Subcutaneous abdominal adipose tissue (tissue), 5 donors: ENCODE measurements at regions not wholly inside any gene's neighbourhood (a gene's known extent, or its start where the extent isn't known, plus 50 kb on each side); places are given as distances from the start of the nearest gene placed in this dataset.
"Not testable (repeated sequence)": the region's sequence is repeated elsewhere in the genome, so short reads cannot be mapped to it uniquely, and the experiment has no call there.

Experiments
- H3K27ac ChIP-seq: one replicate; pipeline ENCODE4 v1.7.0; 2013; ENCODE audit warnings: low read depth, mild to moderate bottlenecking, inconsistent platforms, low read length, moderate library complexity
- H3K27me3 ChIP-seq, 5 donors: one replicate each; pipeline ENCODE4 v1.7.0; 2013; ENCODE audit warnings: low read length in 5 of 5, inconsistent platforms in 1 of 5; ENCODE audit not compliant: control insufficient read depth in 5 of 5, insufficient read depth in 4 of 5
- H3K36me3 ChIP-seq, 5 donors: one replicate each; pipeline ENCODE4 v1.7.0; 2013; ENCODE audit warnings: low read length in 5 of 5; ENCODE audit not compliant: control insufficient read depth in 5 of 5, insufficient read depth in 5 of 5
- H3K4me1 ChIP-seq, 5 donors: one replicate each; pipeline ENCODE4 v1.7.0; 2013; ENCODE audit warnings: low read length in 5 of 5, mild to moderate bottlenecking in 3 of 5, moderate library complexity in 1 of 5; ENCODE audit not compliant: control insufficient read depth in 5 of 5, insufficient read depth in 5 of 5
- H3K4me3 ChIP-seq, 5 donors: one replicate each; pipeline ENCODE4 v1.7.0; 2013; ENCODE audit warnings: low read length in 5 of 5, low read depth in 1 of 5
- H3K9ac ChIP-seq, 5 donors: one replicate each; pipeline ENCODE4 v1.7.0; 2013; ENCODE audit warnings: low read length in 5 of 5, mild to moderate bottlenecking in 4 of 5, moderate library complexity in 3 of 5
- H3K9me3 ChIP-seq, 5 donors: one replicate each; pipeline ENCODE4 v1.7.0; 2013; ENCODE audit warnings: low read length in 5 of 5; ENCODE audit not compliant: control insufficient read depth in 5 of 5
- donor health status: healthy.
- donor health status: healthy.
- donor health status: healthy.
- donor health status: healthy.
- donor health status: healthy.

GRCh38 chr11:44426119-44426518 is 116.2 kb upstream of the ALX4 start:
- no peaks in the 10 kb centered on the region for H3K36me3 ChIP-seq
- no peaks in the 10 kb centered on the region for H3K9me3 ChIP-seq
- no peak overlapping the region for H3K9ac ChIP-seq
- H3K4me1 ChIP-seq, result peaks cover 0 to 13% (median 7%) of the 10 kb centered on the region in 5 donors
- peaks cover 0 to 3% (median 0%) of the 10 kb centered on the region in 5 donors for H3K27me3 ChIP-seq
- no peak overlapping the region for H3K4me3 ChIP-seq
- H3K27ac ChIP-seq, result no peak overlapping the region

DNA sequence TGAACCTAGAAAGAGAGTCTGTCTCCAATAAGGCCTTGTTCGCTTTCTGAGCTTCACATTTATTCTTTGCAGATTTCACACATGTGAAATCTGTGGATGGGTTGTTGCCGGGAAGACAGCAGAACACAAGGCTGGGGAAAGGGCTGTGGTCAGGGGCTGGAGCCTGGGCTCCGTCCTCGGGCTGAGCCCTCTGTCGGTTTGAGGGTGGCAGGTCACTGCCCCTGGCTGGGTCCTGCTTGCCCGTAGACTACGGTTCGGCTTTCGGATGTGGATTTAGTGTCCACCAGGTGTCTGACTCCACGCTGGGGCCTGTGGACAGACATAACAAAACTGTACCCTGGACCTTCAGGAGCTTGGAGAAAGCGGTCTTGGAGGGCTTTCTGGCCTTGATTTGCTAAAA is 117.0 kb upstream of the ALX4 start:
- Histone ChIP-seq H3K36me3 (no peaks in the 10 kb centered on the region), H3K4me1 (peaks cover 0 to 13% (median 7%) of the 10 kb centered on the region in 5 donors), H3K9me3 (no peaks in the 10 kb centered on the region), H3K27ac (no peak overlapping the region), H3K27me3 (peaks cover 0 to 3% (median 0%) of the 10 kb centered on the region in 5 donors), H3K9ac (no peak overlapping the region), H3K4me3 (no peak overlapping the region)

DNA sequence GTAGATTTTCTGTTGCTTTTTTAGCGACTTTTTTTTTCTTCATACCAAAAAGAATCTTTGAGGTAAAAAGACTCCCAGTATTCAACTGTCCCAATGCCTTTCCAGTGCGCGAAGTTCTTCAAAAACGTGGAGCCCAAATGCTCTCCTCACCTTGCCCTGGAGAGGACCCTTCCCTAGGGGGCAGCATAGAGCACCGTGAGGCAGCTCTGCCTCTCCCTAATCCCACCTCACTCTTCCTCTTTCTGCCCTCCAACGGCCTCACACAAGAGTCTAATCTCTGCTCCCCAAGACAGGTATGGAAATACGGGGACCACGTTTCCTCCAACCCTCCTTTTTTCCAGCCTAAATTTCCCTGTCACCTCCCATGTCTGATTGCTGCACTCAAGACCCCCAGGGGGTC is 117.5 kb upstream of the ALX4 start:
- Histone ChIP-seq H3K9ac (no peak overlapping the region), H3K4me1 (peaks cover 0 to 13% (median 7%) of the 10 kb centered on the region in 5 donors), H3K9me3 (peaks cover 0 to 2% (median 0%) of the 10 kb centered on the region in 5 donors), H3K27me3 (peaks cover 0 to 3% (median 0%) of the 10 kb centered on the region in 5 donors), H3K4me3 (no peak overlapping the region), H3K27ac (no peak overlapping the region), H3K36me3 (no peaks in the 10 kb centered on the region)

GRCh38 chr11:44430140-44430539 is 120.2 kb upstream of the ALX4 start:
- H3K9me3 ChIP-seq, result peaks cover 0 to 6% (median 0%) of the 10 kb centered on the region in 5 donors
- no peak overlapping the region for H3K9ac ChIP-seq
- peaks cover 0 to 6% (median 0%) of the 10 kb centered on the region in 5 donors for H3K27me3 ChIP-seq
- no peak overlapping the region for H3K4me3 ChIP-seq
- peaks cover 0 to 13% (median 7%) of the 10 kb centered on the region in 5 donors for H3K4me1 ChIP-seq
- no peak overlapping the region for H3K27ac ChIP-seq
- no peaks in the 10 kb centered on the region for H3K36me3 ChIP-seq

DNA sequence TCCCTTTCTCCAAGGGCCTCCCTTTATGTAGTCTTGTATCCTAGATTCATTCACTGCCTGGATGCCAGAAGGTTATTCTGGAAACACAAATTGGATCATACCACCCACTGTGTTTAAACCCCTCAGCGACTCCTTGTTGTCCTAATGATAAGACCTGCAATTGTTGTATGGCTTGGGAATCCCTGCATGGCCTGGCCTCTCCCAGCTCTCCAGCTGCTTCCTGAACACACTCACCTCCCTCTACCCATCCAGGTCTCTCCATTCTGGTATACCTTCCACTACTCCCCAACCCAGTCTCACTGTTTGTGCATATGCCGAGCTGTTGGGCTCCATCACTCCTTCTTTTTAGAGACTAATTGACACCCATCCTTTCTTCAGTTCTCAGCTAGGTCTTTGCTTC is 124.3 kb upstream of the ALX4 start:
- H3K27ac ChIP-seq, result no peak overlapping the region
- no peaks in the 10 kb centered on the region for H3K4me1 ChIP-seq
- H3K4me3 ChIP-seq, result no peak overlapping the region
- no peaks in the 10 kb centered on the region for H3K36me3 ChIP-seq
- H3K9me3 ChIP-seq, result peaks cover 0 to 6% (median 0%) of the 10 kb centered on the region in 5 donors
- H3K27me3 ChIP-seq, result peaks cover 0 to 9% (median 0%) of the 10 kb centered on the region in 5 donors
- no peak overlapping the region for H3K9ac ChIP-seq

GRCh38 chr11:44437122-44437521 is 127.2 kb upstream of the ALX4 start:
- no peak overlapping the region for H3K27ac ChIP-seq
- no peaks in the 10 kb centered on the region for H3K4me1 ChIP-seq
- peaks cover 0 to 6% (median 0%) of the 10 kb centered on the region in 5 donors for H3K9me3 ChIP-seq
- peaks cover 0 to 9% (median 0%) of the 10 kb centered on the region in 5 donors for H3K27me3 ChIP-seq
- no peaks in the 10 kb centered on the region for H3K36me3 ChIP-seq
- H3K9ac ChIP-seq, result no peak overlapping the region
- no peak overlapping the region for H3K4me3 ChIP-seq

- H3K9ac ChIP-seq, H3K36me3 ChIP-seq, H3K9me3 ChIP-seq, H3K4me1 ChIP-seq, H3K27ac ChIP-seq, H3K4me3 ChIP-seq, H3K27me3 ChIP-seq: not testable (repeated sequence)
These were observed 122.4 kb upstream of the CD82 start for GRCh38 chr11:44442893-44443673.

DNA sequence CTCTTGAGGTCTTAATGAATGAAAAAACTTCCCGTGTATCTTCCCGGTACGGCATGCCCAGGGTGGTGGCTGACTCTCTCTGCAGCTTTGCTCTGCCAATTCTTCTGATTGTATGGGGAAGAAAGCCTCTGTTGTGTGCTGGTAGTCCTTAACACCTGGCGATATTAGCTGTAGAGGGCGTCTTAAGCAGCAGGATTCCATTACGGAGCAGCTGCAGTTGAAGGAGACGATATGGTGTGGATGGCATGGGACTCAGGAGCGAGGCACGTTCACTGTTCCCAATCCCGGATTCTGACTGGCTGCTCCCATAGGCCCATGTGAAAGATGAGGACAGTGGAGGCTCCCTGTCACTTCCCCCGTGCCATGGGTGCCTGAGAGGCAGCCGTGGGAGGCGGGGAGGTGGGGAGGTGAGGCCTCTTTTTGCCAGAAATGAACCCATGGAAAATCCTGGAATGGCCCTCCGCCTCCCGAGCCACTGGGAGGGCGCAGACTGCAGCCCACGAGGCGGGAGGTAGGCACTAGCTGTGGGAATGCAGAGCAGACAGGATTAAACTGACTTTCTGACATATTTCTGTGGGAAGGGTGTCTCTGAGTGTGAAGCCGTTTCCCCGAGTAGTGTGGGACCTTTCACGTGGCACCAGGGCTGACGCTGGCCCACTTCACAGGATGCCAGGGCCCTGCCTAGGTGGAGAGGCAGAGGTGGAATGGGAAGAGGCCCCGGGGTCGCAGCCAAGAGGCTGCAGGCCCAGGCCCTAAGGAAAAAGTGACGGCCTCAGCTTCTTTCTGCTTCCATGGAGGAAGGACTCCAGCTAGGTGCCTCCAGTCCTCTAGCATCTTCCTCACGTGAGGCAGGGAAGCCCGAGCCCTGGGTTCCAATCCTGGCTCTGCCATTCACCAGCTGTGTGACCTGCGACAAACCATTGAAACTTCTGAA is 121.4 kb upstream of the CD82 start:
- Histone ChIP-seq H3K9me3 (no peaks in the 10 kb centered on the region), H3K27me3 (peaks cover 0 to 2% (median 0%) of the 10 kb centered on the region in 5 donors), H3K4me3 (no peak overlapping the region), H3K9ac (no peak overlapping the region), H3K36me3 (no peaks in the 10 kb centered on the region), H3K4me1 (no peaks in the 10 kb centered on the region), H3K27ac (no peak overlapping the region)

- Histone ChIP-seq H3K9me3 (no peaks in the 10 kb centered on the region), H3K27ac (no peak overlapping the region), H3K36me3 (no peaks in the 10 kb centered on the region)
These were observed 120.6 kb upstream of the CD82 start for GRCh38 chr11:44444770-44445321.

More at GRCh38 chr11:44444770-44445321, 120.6 kb upstream of the CD82 start:
- no peak overlapping the region for H3K9ac ChIP-seq
- no peak overlapping the region for H3K4me3 ChIP-seq
- H3K4me1 ChIP-seq, result no peaks in the 10 kb centered on the region
- H3K27me3 ChIP-seq, result peaks cover 0 to 2% (median 0%) of the 10 kb centered on the region in 5 donors
